GM06990 (cell line): ENCODE measurements at regions not wholly inside any gene's neighbourhood (a gene's known extent, or its start where the extent isn't known, plus 50 kb on each side); places are given as distances from the start of the nearest gene placed in this dataset.

Experiments used
- DNase-seq: peaks from one replicate; pipeline ENCODE4 v3.0.0-alpha.2; 2011; ENCODE audit not compliant: insufficient read length; ENCODE audit errors: extremely low read depth
- H3K27me3 ChIP-seq: replicated peaks from 2 replicates; pipeline ENCODE4 v1.6.0; 2011; ENCODE audit warnings: low read length; ENCODE audit not compliant: control insufficient read depth, insufficient read depth
- H3K36me3 ChIP-seq: 2 replicates; pipeline ENCODE4 v1.5.1; 2011; ENCODE audit warnings: low read length; ENCODE audit not compliant: control insufficient read depth, insufficient read depth
- H3K4me3 ChIP-seq: replicated peaks from 2 replicates; pipeline ENCODE4 v1.5.1; 2011; ENCODE audit warnings: low read depth, mild to moderate bottlenecking, control low read depth, low read length
- CTCF ChIP-seq: IDR thresholded peaks from 2 replicates; pipeline ENCODE4 v1.5.1; 2011; ENCODE audit warnings: low read length, control low read depth, mild to moderate bottlenecking, inconsistent platforms; ENCODE audit not compliant: insufficient read depth, poor library complexity, severe bottlenecking

GRCh38 chr7:156437021-156437614, 203.5 kb upstream of the RNF32 start:
- no peaks in the 10 kb centered on the region for H3K36me3 ChIP-seq
- no peaks in the 10 kb centered on the region; the same call in 1 of the 2 replicates for H3K27me3 ChIP-seq
- DNase-seq = no peak
- no peak overlapping the region for H3K4me3 ChIP-seq
- no peak for TF ChIP-seq CTCF

- Histone ChIP-seq H3K4me3 (no peak overlapping the region), H3K36me3 (no peaks in the 10 kb centered on the region), H3K27me3 (no peaks in the 10 kb centered on the region; the same call in 1 of the 2 replicates)
- no peak for TF ChIP-seq CTCF
- DNase-seq = no peak
Observed at GRCh38 chr7:156435486-156436231, 204.9 kb upstream of the RNF32 start.

GRCh38 chr7:156434706-156435105, 205.9 kb upstream of the RNF32 start:
- DNase-seq = no peak
- no peak for TF ChIP-seq CTCF
- Histone ChIP-seq H3K4me3 (no peak overlapping the region), H3K36me3 (no peaks in the 10 kb centered on the region), H3K27me3 (no peaks in the 10 kb centered on the region)

- DNase-seq = no peak
- Histone ChIP-seq H3K36me3 (no peaks in the 10 kb centered on the region), H3K4me3 (no peak overlapping the region), H3K27me3 (no peaks in the 10 kb centered on the region)
- TF ChIP-seq CTCF = no peak
Observed at GRCh38 chr7:156432018-156432417, 208.6 kb upstream of the RNF32 start.

- Histone ChIP-seq H3K27me3 (no peaks in the 10 kb centered on the region), H3K4me3 (no peak overlapping the region), H3K36me3 (no peaks in the 10 kb centered on the region)
- DNase-seq = no peak
- TF ChIP-seq CTCF = no peak
Observed at GRCh38 chr7:156430109-156430508, 210.5 kb upstream of the RNF32 start.
